ENCODE measurements at regions not wholly inside any gene's neighbourhood (a gene's known extent, or its start where the extent isn't known, plus 50 kb on each side); places are given as distances from the start of the nearest gene placed in this dataset.

DNA sequence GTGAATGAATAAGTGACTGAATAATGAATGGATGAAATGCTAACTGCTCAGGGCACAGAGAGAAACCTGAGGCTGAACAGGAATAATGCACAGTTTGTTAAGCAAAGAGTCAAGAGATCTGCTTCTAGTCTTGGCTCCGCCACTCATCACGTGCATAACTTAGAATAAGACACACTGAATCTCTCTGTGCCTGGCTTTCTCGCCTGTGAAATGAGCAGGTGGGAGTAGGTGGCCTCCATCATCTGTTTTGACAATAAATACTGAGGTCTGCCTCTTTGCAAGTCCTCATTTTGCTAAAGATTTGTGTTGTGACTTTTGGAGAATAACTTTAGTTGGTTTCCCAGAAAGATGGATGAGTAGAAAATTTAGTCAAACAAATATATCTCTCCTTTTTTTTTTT lies 318.0 kb downstream of the FBXW7 start:
- H3F3A ChIP-seq (ENCODE audit: low read depth) = no peaks in the 10 kb centered on the region
- H3K27me3 ChIP-seq = no peaks in the 10 kb centered on the region
- no peaks in the 10 kb centered on the region for H3K36me3 Mint-ChIP-seq
- H3K79me2 ChIP-seq (ENCODE audit: low read depth) = no peaks in the 10 kb centered on the region
- H3K9ac ChIP-seq = no peak overlapping the region
- H3K4me3 Mint-ChIP-seq = no peak overlapping the region
- H3K27ac Mint-ChIP-seq = no peak overlapping the region
- peaks cover 2% of the 10 kb centered on the region for H3K27me3 Mint-ChIP-seq (ENCODE audit: insufficient read depth, low read depth)
- H3K4me3 ChIP-seq = no peak overlapping the region
- H3K36me3 ChIP-seq = no peaks in the 10 kb centered on the region
- peaks cover 6% of the 10 kb centered on the region for H3K9me3 Mint-ChIP-seq
- no peaks in the 10 kb centered on the region for H3K9me3 ChIP-seq (ENCODE audit: low read depth)
- TF ChIP-seq, protein P1, sequence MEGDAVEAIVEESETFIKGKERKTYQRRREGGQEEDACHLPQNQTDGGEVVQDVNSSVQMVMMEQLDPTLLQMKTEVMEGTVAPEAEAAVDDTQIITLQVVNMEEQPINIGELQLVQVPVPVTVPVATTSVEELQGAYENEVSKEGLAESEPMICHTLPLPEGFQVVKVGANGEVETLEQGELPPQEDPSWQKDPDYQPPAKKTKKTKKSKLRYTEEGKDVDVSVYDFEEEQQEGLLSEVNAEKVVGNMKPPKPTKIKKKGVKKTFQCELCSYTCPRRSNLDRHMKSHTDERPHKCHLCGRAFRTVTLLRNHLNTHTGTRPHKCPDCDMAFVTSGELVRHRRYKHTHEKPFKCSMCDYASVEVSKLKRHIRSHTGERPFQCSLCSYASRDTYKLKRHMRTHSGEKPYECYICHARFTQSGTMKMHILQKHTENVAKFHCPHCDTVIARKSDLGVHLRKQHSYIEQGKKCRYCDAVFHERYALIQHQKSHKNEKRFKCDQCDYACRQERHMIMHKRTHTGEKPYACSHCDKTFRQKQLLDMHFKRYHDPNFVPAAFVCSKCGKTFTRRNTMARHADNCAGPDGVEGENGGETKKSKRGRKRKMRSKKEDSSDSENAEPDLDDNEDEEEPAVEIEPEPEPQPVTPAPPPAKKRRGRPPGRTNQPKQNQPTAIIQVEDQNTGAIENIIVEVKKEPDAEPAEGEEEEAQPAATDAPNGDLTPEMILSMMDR (IDR thresholded peaks at IDR 0.05) = no peak
- TF ChIP-seq EZH2phosphoT487 (IDR thresholded peaks at IDR 0.05) (no peak), EZH2 (IDR thresholded peaks at IDR 0.05) (no peak)
- H4K20me1 ChIP-seq (ENCODE audit: low read depth) = no peaks in the 10 kb centered on the region
- DNase-seq (ENCODE audit: low spot score) = no peak
- H2AFZ ChIP-seq (replicated peaks) = no peak overlapping the region
- no peak overlapping the region for H3K27ac ChIP-seq
- H3K4me1 Mint-ChIP-seq = peaks cover 4% of the 10 kb centered on the region
- H3K4me2 ChIP-seq = no peak overlapping the region
- H3K4me1 ChIP-seq = no peaks in the 10 kb centered on the region

DNA sequence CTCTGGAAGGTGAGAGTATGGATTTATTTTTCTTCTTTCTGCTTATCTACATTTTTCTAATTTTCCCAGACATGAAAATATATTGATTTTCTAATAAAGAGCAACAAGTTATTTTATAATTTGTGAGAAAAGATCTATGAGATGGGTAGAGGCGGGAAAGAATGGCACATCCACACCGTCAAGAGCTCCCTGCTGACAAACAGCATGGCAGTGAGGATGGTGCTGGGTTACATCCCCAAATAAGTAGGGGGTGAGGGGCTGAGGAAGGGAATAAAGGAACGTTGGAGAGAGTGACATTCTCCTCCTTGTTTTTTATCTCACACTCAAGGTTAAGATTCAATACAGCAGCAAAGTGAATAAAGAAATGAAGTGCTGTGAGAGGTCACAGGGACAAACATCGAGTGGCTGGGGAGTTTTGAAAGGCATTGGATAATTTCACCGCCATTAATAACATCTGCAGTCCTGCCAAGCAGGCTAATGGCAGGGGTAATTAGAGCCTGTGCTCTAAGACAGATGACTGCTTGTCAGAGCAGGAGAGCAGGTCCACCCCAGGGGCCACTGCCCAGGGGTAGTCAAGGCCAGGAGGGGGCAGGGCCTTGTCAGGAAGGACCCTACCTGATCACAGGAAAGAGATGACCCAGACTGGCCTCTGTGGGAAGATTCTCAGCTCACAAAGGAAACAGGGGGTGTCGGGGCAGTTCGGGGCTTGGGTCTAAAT lies 323.8 kb downstream of the FBXW7 start:
- H3K27me3 ChIP-seq = no peaks in the 10 kb centered on the region
- peaks cover 4% of the 10 kb centered on the region for H3K4me1 ChIP-seq
- H2AFZ ChIP-seq (replicated peaks) = no peak overlapping the region
- H3K4me3 ChIP-seq = no peak overlapping the region
- no peaks in the 10 kb centered on the region for H4K20me1 ChIP-seq (ENCODE audit: low read depth)
- Mint-ChIP-seq H3K36me3 (no peaks in the 10 kb centered on the region), H3K4me1 (peaks cover 4% of the 10 kb centered on the region), H3K27ac (no peak overlapping the region), H3K27me3 (ENCODE audit: insufficient read depth, low read depth) (no peaks in the 10 kb centered on the region), H3K9me3 (peaks cover 6% of the 10 kb centered on the region), H3K4me3 (no peak overlapping the region)
- no peak for DNase-seq (ENCODE audit: low spot score)
- no peak overlapping the region for H3K9ac ChIP-seq
- no peak overlapping the region for H3K4me2 ChIP-seq
- H3K79me2 ChIP-seq (ENCODE audit: low read depth) = no peaks in the 10 kb centered on the region
- TF ChIP-seq, protein P1 (IDR thresholded peaks at IDR 0.05) = no peak
- TF ChIP-seq EZH2 (IDR thresholded peaks at IDR 0.05) (no peak), EZH2phosphoT487 (IDR thresholded peaks at IDR 0.05) (no peak)
- no peak overlapping the region for H3K27ac ChIP-seq
- no peaks in the 10 kb centered on the region for H3K9me3 ChIP-seq (ENCODE audit: low read depth)
- H3K36me3 ChIP-seq = no peaks in the 10 kb centered on the region
- H3F3A ChIP-seq (ENCODE audit: low read depth) = no peaks in the 10 kb centered on the region

DNA sequence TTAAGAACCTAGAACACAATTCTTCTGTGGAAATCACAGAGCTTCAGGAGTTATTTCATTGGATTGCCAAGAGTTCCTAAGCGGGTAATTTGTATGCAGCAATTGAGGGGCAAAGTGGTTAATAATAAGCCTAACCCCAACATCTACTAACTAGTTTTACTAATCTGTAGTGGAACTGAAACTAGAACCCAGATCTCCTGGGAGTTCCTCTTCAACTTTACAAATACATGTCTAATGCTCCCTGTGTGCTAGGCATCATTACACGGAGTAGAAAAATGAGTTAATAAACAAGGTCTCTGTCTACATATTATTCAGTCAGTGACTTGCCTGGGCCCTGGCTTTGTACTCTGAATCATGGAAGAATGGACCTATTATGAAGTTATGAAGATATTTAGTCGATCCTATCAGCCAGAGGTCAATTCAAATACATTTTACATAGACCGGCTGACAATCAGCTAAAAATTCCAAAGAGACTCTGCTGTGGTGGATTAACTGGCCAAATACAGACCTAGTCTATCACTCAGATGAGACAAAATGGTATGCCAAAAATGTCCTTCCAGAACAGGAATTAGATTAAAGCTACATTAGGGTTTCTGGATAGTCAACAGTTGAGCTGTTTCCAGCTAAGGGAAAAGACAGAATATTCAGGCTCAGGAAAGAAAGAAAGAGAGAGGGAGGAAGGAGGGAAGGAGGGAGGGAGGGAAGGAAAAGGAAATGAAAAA lies 326.0 kb downstream of the FBXW7 start:
- H3K36me3 Mint-ChIP-seq = no peaks in the 10 kb centered on the region
- H3K27ac ChIP-seq = no peak overlapping the region
- no peaks in the 10 kb centered on the region for H4K20me1 ChIP-seq (ENCODE audit: low read depth)
- H3K36me3 ChIP-seq = no peaks in the 10 kb centered on the region
- H3K27me3 Mint-ChIP-seq (ENCODE audit: insufficient read depth, low read depth) = no peaks in the 10 kb centered on the region
- no peaks in the 10 kb centered on the region for H3F3A ChIP-seq (ENCODE audit: low read depth)
- H3K79me2 ChIP-seq (ENCODE audit: low read depth) = no peaks in the 10 kb centered on the region
- H3K4me1 ChIP-seq = peaks cover 4% of the 10 kb centered on the region
- H3K9ac ChIP-seq = no peak overlapping the region
- TF ChIP-seq, protein P1 (IDR thresholded peaks at IDR 0.05) = no peak
- TF ChIP-seq EZH2 (IDR thresholded peaks at IDR 0.05) (no peak), EZH2phosphoT487 (IDR thresholded peaks at IDR 0.05) (no peak)
- H3K27me3 ChIP-seq = no peaks in the 10 kb centered on the region
- no peak overlapping the region for H3K4me3 ChIP-seq
- no peak overlapping the region for H2AFZ ChIP-seq (replicated peaks)
- no peak overlapping the region for H3K4me2 ChIP-seq
- H3K9me3 Mint-ChIP-seq = no peaks in the 10 kb centered on the region
- no peaks in the 10 kb centered on the region for H3K9me3 ChIP-seq (ENCODE audit: low read depth)
- H3K4me3 Mint-ChIP-seq = no peak overlapping the region
- H3K4me1 Mint-ChIP-seq = peaks cover 4% of the 10 kb centered on the region
- no peak overlapping the region for H3K27ac Mint-ChIP-seq
- no peak for DNase-seq (ENCODE audit: low spot score)
